GM18511 (cell line): ENCODE measurements at regions not wholly inside any gene's neighbourhood (a gene's known extent, or its start where the extent isn't known, plus 50 kb on each side); places are given as distances from the start of the nearest gene placed in this dataset.
"Not testable (repeated sequence)": the region's sequence is repeated elsewhere in the genome, so short reads cannot be mapped to it uniquely, and the experiment has no call there.

Experiments
- ATAC-seq: cut with Tn5 transposase; IDR thresholded peaks from one replicate; pipeline ENCODE4 v1.9.1; 2021; ENCODE audit warnings: mild to moderate bottlenecking, moderate library complexity; ENCODE audit not compliant: unreplicated experiment

GRCh38 chr3:31314258-31314657 is 218.5 kb upstream of the STT3B start:
- no peak for ATAC-seq

GRCh38 chr3:31319332-31319731 is 213.4 kb upstream of the STT3B start:
- ATAC-seq = no peak

- no peak for ATAC-seq
These were observed 211.1 kb upstream of the STT3B start for GRCh38 chr3:31321620-31322019.

- ATAC-seq = no peak
These were observed 210.3 kb upstream of the STT3B start for GRCh38 chr3:31322460-31322859.

- not testable (repeated sequence) for ATAC-seq
These were observed 204.8 kb upstream of the STT3B start for GRCh38 chr3:31327826-31328357.

GRCh38 chr3:31331278-31331677 is 201.4 kb upstream of the STT3B start:
- no peak for ATAC-seq

GRCh38 chr3:31341130-31341529 is 191.6 kb upstream of the STT3B start:
- ATAC-seq = no peak

- ATAC-seq = no peak
These were observed 189.7 kb upstream of the STT3B start for GRCh38 chr3:31343075-31343474.

- ATAC-seq = no peak
These were observed 187.1 kb upstream of the STT3B start for GRCh38 chr3:31345581-31345980.

GRCh38 chr3:31346542-31346979 is 186.2 kb upstream of the STT3B start:
- ATAC-seq = no peak

- no peak for ATAC-seq
These were observed 183.6 kb upstream of the STT3B start for GRCh38 chr3:31349001-31349748.

GRCh38 chr3:31350307-31350706 is 182.4 kb upstream of the STT3B start:
- ATAC-seq = no peak

- no peak for ATAC-seq
These were observed 180.4 kb upstream of the STT3B start for GRCh38 chr3:31352331-31352730.

GRCh38 chr3:31353166-31353565 is 179.6 kb upstream of the STT3B start:
- no peak for ATAC-seq

- ATAC-seq = no peak
These were observed 178.4 kb upstream of the STT3B start for GRCh38 chr3:31354373-31354772.

GRCh38 chr3:31355807-31356206 is 176.9 kb upstream of the STT3B start:
- no peak for ATAC-seq

GRCh38 chr3:31356941-31357340 is 175.8 kb upstream of the STT3B start:
- no peak for ATAC-seq

- no peak for ATAC-seq
These were observed 175.3 kb upstream of the STT3B start for GRCh38 chr3:31357451-31357850.

- no peak for ATAC-seq
These were observed 174.2 kb upstream of the STT3B start for GRCh38 chr3:31358473-31359070.

GRCh38 chr3:31361371-31362273 is 171.1 kb upstream of the STT3B start:
- no peak for ATAC-seq

- ATAC-seq = no peak
These were observed 168.5 kb upstream of the STT3B start for GRCh38 chr3:31364188-31364587.
